SK-N-SH treated with all-trans-retinoic acid at 6 μM for 48 hours (cell line): ENCODE measurements at regions not wholly inside any gene's neighbourhood (a gene's known extent, or its start where the extent isn't known, plus 50 kb on each side); places are given as distances from the start of the nearest gene placed in this dataset.
"Not testable (repeated sequence)": the region's sequence is repeated elsewhere in the genome, so short reads cannot be mapped to it uniquely, and the experiment has no call there.

ENCODE experiments used
- ATAC-seq: fragments of 200-7000 bp; cut with Tn5 transposase; 3 replicates; pipeline ENCODE4 v1.9.1; 2020; ENCODE audit warnings: mild to moderate bottlenecking, moderate library complexity
- ARNTL ChIP-seq: fragments of 450-650 bp; formaldehyde crosslinking; IDR thresholded peaks from 2 replicates; pipeline ENCODE4 v1.5.0; 2020; ENCODE audit warnings: low read depth, mild to moderate bottlenecking, moderate library complexity, borderline replicate concordance
- BACH2 ChIP-seq: fragments of 250-450 bp; sonication (Bioruptor Pico); IDR thresholded peaks from 2 replicates; pipeline ENCODE4 v1.9.0; 2021; ENCODE audit warnings: mild to moderate bottlenecking, borderline replicate concordance
- CSDC2 ChIP-seq: fragments of 250-450 bp; sonication (Bioruptor Pico); IDR thresholded peaks from 2 replicates; pipeline ENCODE4 v1.5.0; 2020; ENCODE audit warnings: mild to moderate bottlenecking, moderate library complexity
- ESRRG ChIP-seq: fragments of 250-450 bp; sonication (Bioruptor Pico); IDR thresholded peaks from 2 replicates; pipeline ENCODE4 v1.6.1; 2021; ENCODE audit warnings: mild to moderate bottlenecking
- GLIS3 ChIP-seq: fragments of 250-450 bp; sonication (Bioruptor Pico); IDR thresholded peaks from 2 replicates; pipeline ENCODE4 v1.5.0; 2020; ENCODE audit warnings: mild to moderate bottlenecking, moderate library complexity
- ISL1 ChIP-seq: fragments of 250-450 bp; sonication (Bioruptor Pico); IDR thresholded peaks from 2 replicates; pipeline ENCODE4 v2.1.2; 2022; ENCODE audit warnings: mild to moderate bottlenecking, moderate library complexity
- OSR1 ChIP-seq: fragments of 250-450 bp; sonication (Bioruptor Pico); IDR thresholded peaks from 2 replicates; pipeline ENCODE4 v1.8.0; 2022; ENCODE audit warnings: moderate library complexity, mild to moderate bottlenecking, inconsistent platforms
- PPARA ChIP-seq: fragments of 250-450 bp; sonication (Bioruptor Pico); IDR thresholded peaks from 2 replicates; pipeline ENCODE4 v1.5.0; 2020; ENCODE audit warnings: mild to moderate bottlenecking, borderline replicate concordance
- SNAI2 ChIP-seq: fragments of 250-450 bp; sonication (Bioruptor Pico); IDR thresholded peaks from 2 replicates; pipeline ENCODE4 v1.5.0; 2020; ENCODE audit warnings: mild to moderate bottlenecking, moderate library complexity
- TOX ChIP-seq: fragments of 250-450 bp; sonication (Bioruptor Pico); IDR thresholded peaks from 2 replicates; pipeline ENCODE4 v1.8.0; 2021; ENCODE audit warnings: mild to moderate bottlenecking, moderate library complexity, borderline replicate concordance
- ZC3H10 ChIP-seq: fragments of 250-450 bp; sonication (Bioruptor Pico); IDR thresholded peaks from 2 replicates; pipeline ENCODE4 v1.5.1; 2021; ENCODE audit warnings: mild to moderate bottlenecking, moderate library complexity
- ZFP3 ChIP-seq: fragments of 250-450 bp; sonication (Bioruptor Pico); IDR thresholded peaks from 2 replicates; pipeline ENCODE4 v1.5.0; 2020; ENCODE audit warnings: mild to moderate bottlenecking, moderate library complexity
- ZFP30 ChIP-seq: fragments of 450-650 bp; formaldehyde crosslinking; IDR thresholded peaks from 2 replicates; pipeline ENCODE4 v1.5.0; 2022; ENCODE audit warnings: mild to moderate bottlenecking, moderate library complexity
- ZNF565 ChIP-seq: fragments of 450-650 bp; formaldehyde crosslinking; conservative IDR thresholded peaks from 2 replicates; pipeline ENCODE4 v1.5.0; 2020; ENCODE audit warnings: low read depth, mild to moderate bottlenecking, moderate library complexity
- ZNF70 ChIP-seq: fragments of 450-650 bp; formaldehyde crosslinking; IDR thresholded peaks from 2 replicates; pipeline ENCODE4 v1.5.0; 2020; ENCODE audit warnings: mild to moderate bottlenecking, moderate library complexity
- ZNF8 ChIP-seq: fragments of 450-650 bp; formaldehyde crosslinking; IDR thresholded peaks from 2 replicates; pipeline ENCODE4 v1.5.0; 2020; ENCODE audit warnings: mild to moderate bottlenecking, moderate library complexity
- TF ChIP-seq, protein P1 (sequence below): fragments of 250-450 bp; sonication (Bioruptor Pico); IDR thresholded peaks from 2 replicates; pipeline ENCODE4 v1.8.0; 2021; ENCODE audit warnings: low read depth, mild to moderate bottlenecking, moderate library complexity, borderline replicate concordance
- TF ChIP-seq, protein P2 (sequence below): fragments of 250-450 bp; sonication (Bioruptor Pico); IDR thresholded peaks from 2 replicates; pipeline ENCODE4 v1.8.0; 2020; ENCODE audit warnings: mild to moderate bottlenecking, moderate library complexity, borderline replicate concordance
- TF ChIP-seq, protein P3 (sequence below): fragments of 250-450 bp; sonication (Bioruptor Pico); IDR thresholded peaks from 2 replicates; pipeline ENCODE4 v1.5.1; 2021; ENCODE audit warnings: mild to moderate bottlenecking, moderate library complexity
- TF ChIP-seq, protein P4 (sequence below): fragments of 250-450 bp; sonication (Bioruptor Pico); IDR thresholded peaks from 2 replicates; pipeline ENCODE4 v1.5.0; 2020; ENCODE audit warnings: mild to moderate bottlenecking, moderate library complexity

DNA sequence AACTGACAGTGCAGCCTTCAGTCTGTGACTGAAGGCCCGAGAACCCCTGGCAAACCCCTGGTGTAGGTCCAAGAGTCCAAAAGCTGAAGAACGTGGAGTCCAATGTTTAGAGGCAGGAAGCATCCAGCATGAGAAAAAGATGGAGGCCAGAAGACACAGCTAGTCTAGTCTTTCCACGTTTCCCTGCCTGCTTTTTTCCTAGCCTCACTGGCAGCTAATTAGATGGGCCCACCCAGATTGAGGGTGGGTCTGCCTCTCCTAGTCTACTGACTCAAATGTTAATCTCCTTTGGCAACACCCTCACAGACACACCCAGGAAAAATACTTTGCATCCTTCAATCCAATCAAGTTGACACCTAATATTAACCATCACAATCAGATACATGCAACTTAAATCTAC, 87.8 kb downstream of the TENT5D start:
- ATAC-seq, result not testable (repeated sequence)

DNA sequence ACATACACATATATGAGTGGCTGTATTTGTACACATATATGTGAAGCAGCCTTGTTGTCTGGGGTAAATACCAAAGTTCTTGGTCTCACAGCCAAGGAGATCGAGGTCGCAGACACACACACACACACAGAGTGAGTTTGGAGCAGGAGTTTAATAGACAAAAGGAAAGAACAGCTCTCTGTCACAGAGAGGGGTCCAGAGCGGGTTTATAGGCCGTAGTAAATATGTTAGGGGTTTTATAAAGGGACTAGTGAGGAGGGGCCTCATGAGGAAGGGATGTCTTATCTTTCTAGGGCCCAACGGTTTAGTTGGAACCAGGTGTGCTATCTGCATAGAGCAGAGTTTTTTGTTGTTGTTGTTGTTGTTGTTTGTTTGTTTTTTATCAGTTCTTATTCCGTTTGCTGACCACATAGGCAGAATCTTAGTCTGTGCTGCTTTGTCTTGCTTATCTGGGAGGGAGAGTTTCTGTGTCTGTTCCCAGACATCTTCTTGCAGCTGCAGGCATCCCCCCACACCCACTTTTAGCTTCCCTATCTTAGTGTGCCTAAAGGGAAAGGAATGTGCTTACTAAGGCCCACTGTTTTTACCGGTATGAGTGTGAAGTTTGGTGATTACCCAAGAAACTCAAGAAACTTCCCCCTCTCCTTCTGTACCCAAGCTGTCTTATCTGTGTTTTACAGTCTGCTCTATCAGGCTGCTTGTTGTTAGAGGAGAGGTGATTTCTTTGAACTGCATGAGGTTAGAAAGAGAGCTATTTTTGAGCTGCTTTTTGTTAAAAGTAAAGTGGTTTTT, 91.9 kb downstream of the TENT5D start:
- no peak for ATAC-seq
- TF ChIP-seq, protein P1, sequence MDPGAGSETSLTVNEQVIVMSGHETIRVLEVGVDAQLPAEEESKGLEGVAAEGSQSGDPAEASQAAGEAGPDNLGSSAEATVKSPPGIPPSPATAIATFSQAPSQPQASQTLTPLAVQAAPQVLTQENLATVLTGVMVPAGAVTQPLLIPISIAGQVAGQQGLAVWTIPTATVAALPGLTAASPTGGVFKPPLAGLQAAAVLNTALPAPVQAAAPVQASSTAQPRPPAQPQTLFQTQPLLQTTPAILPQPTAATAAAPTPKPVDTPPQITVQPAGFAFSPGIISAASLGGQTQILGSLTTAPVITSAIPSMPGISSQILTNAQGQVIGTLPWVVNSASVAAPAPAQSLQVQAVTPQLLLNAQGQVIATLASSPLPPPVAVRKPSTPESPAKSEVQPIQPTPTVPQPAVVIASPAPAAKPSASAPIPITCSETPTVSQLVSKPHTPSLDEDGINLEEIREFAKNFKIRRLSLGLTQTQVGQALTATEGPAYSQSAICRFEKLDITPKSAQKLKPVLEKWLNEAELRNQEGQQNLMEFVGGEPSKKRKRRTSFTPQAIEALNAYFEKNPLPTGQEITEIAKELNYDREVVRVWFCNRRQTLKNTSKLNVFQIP (CRISPR knock-in tag), result no peak
- TF ChIP-seq ESRRG (CRISPR knock-in tag), result no peak
- no peak for TF ChIP-seq ZFP30 (CRISPR knock-in tag)
- TF ChIP-seq, protein P2, sequence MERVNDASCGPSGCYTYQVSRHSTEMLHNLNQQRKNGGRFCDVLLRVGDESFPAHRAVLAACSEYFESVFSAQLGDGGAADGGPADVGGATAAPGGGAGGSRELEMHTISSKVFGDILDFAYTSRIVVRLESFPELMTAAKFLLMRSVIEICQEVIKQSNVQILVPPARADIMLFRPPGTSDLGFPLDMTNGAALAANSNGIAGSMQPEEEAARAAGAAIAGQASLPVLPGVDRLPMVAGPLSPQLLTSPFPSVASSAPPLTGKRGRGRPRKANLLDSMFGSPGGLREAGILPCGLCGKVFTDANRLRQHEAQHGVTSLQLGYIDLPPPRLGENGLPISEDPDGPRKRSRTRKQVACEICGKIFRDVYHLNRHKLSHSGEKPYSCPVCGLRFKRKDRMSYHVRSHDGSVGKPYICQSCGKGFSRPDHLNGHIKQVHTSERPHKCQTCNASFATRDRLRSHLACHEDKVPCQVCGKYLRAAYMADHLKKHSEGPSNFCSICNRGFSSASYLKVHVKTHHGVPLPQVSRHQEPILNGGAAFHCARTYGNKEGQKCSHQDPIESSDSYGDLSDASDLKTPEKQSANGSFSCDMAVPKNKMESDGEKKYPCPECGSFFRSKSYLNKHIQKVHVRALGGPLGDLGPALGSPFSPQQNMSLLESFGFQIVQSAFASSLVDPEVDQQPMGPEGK (CRISPR knock-in tag), result no peak
- no peak for TF ChIP-seq ZC3H10 (CRISPR knock-in tag)
- TF ChIP-seq OSR1 (CRISPR knock-in tag), result no peak
- TF ChIP-seq ARNTL (CRISPR knock-in tag), result no peak
- no peak for TF ChIP-seq ZNF70 (CRISPR knock-in tag)
- TF ChIP-seq CSDC2 (CRISPR knock-in tag), result no peak
- no peak for TF ChIP-seq ISL1
- TF ChIP-seq ZFP3 (CRISPR knock-in tag), result no peak
- TF ChIP-seq ZNF565 (CRISPR knock-in tag), result no peak
- TF ChIP-seq, protein P3, sequence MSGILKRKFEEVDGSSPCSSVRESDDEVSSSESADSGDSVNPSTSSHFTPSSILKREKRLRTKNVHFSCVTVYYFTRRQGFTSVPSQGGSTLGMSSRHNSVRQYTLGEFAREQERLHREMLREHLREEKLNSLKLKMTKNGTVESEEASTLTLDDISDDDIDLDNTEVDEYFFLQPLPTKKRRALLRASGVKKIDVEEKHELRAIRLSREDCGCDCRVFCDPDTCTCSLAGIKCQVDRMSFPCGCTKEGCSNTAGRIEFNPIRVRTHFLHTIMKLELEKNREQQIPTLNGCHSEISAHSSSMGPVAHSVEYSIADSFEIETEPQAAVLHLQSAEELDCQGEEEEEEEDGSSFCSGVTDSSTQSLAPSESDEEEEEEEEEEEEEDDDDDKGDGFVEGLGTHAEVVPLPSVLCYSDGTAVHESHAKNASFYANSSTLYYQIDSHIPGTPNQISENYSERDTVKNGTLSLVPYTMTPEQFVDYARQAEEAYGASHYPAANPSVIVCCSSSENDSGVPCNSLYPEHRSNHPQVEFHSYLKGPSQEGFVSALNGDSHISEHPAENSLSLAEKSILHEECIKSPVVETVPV (CRISPR knock-in tag), result no peak
- TF ChIP-seq TOX (CRISPR knock-in tag), result no peak
- TF ChIP-seq, protein P4, sequence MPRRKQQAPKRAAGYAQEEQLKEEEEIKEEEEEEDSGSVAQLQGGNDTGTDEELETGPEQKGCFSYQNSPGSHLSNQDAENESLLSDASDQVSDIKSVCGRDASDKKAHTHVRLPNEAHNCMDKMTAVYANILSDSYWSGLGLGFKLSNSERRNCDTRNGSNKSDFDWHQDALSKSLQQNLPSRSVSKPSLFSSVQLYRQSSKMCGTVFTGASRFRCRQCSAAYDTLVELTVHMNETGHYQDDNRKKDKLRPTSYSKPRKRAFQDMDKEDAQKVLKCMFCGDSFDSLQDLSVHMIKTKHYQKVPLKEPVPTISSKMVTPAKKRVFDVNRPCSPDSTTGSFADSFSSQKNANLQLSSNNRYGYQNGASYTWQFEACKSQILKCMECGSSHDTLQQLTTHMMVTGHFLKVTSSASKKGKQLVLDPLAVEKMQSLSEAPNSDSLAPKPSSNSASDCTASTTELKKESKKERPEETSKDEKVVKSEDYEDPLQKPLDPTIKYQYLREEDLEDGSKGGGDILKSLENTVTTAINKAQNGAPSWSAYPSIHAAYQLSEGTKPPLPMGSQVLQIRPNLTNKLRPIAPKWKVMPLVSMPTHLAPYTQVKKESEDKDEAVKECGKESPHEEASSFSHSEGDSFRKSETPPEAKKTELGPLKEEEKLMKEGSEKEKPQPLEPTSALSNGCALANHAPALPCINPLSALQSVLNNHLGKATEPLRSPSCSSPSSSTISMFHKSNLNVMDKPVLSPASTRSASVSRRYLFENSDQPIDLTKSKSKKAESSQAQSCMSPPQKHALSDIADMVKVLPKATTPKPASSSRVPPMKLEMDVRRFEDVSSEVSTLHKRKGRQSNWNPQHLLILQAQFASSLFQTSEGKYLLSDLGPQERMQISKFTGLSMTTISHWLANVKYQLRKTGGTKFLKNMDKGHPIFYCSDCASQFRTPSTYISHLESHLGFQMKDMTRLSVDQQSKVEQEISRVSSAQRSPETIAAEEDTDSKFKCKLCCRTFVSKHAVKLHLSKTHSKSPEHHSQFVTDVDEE (CRISPR knock-in tag), result no peak
- TF ChIP-seq PPARA, result no peak
- TF ChIP-seq BACH2 (CRISPR knock-in tag), result no peak
- no peak for TF ChIP-seq GLIS3 (CRISPR knock-in tag)
- TF ChIP-seq ZNF8 (CRISPR knock-in tag), result no peak

GRCh38 chrX:80512924-80513323, 92.7 kb downstream of the TENT5D start:
- TF ChIP-seq CSDC2 (CRISPR knock-in tag) (no peak), SNAI2 (no peak)
- TF ChIP-seq, protein P3 (CRISPR knock-in tag), result no peak
- TF ChIP-seq, all 23 proteins: peak for 0
- ATAC-seq, result no peak
